ENCODE measurements at regions not wholly inside any gene's neighbourhood (a gene's known extent, or its start where the extent isn't known, plus 50 kb on each side); places are given as distances from the start of the nearest gene placed in this dataset.
"Not testable (repeated sequence)": the region's sequence is repeated elsewhere in the genome, so short reads cannot be mapped to it uniquely, and the experiment has no call there.

DNA sequence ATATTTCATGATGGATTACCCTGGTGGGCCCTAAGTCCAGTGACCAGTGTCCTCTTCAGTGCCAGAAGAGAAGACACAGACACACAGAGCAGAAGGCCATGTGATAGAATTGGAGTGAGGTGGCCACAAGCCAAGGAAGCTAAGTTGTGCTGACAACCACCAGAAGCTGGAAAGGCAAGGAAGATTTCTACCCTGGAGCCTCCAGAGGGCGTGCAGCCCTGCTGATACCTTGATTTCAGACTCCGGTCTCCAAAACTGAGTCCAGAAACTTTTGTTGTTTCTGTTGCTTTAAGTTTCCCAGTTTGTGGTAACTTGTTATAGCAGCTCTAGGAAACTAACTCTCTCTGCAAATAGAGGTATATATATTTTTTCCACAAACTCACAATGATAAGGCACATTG lies 396.6 kb upstream of the ASIC2 start:
- no peak for DNase-seq (ENCODE audit: low read depth in 2 of 2)

DNA sequence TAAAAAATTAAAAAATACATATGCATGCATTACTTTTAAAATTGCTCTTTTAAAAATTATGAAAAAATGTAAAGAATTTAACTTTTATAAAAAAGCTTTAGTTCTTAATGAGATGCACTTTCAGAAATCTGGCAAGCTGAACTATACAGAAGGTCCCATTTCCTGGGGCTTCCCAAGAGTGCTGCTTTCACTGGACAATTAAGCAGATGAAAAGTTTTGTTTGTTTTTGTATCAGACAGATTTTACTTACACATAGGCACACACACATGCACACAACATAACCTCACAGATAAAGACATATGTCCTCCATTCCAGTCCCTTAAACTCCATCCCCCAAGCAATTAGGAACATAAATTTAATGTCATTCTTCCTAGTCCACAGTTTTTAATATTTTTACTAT lies 402.3 kb upstream of the ASIC2 start:
- DNase-seq (ENCODE audit: low read depth in 2 of 2): no peak

GRCh38 chr17:33696102-33696501 lies 403.0 kb upstream of the ASIC2 start:
- no peak for DNase-seq (ENCODE audit: low read depth in 2 of 2)

DNA sequence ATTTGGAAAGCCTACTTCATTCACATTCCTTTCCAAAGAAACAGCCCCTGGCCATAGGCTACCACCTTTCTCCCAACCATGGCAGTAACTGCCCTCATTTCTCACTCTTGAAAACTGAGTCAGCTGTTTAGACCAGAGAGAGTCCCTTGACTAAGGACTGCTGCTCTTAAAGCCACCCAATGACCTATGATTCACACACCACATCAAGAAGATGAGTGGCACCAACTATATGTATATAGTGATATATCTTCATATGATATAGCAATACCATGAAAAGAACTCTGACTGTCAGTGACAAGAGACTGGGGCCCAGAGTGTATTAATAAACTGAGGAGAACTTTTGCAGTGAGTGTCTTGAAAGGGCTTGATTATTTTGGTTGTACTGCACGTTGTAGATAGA lies 404.5 kb upstream of the ASIC2 start:
- DNase-seq (ENCODE audit: low read depth in 2 of 2): no peak

GRCh38 chr17:33701910-33702309 lies 408.8 kb upstream of the ASIC2 start:
- no peak for DNase-seq (ENCODE audit: low read depth in 2 of 2)

- DNase-seq (ENCODE audit: low read depth in 2 of 2): no peak
These were observed 411.8 kb upstream of the ASIC2 start for GRCh38 chr17:33704856-33705255.

DNA sequence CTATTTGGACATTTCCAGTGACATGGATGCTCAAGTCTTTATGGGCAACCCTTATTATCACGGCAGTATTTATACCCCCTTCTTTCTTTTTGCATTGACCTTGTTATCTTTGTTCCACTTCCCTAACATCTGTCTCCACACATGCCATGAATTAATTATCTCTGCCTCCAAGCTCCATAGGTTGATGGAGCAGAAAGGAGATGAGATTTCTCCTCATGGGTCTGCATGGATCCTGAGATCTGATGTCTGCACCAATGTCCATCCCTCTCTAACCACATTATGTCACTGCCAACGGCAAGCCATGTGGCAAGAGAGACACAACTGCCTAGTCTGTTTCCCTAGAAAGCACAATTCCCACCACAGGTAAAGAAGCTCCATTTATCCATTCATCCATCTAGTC lies 416.8 kb upstream of the ASIC2 start:
- DNase-seq (ENCODE audit: low read depth in 2 of 2): no peak

GRCh38 chr17:33712120-33712519 lies 419.0 kb upstream of the ASIC2 start:
- DNase-seq (ENCODE audit: low read depth in 2 of 2): no peak

GRCh38 chr17:33716957-33717356 lies 423.9 kb upstream of the ASIC2 start:
- DNase-seq (ENCODE audit: low read depth in 2 of 2): no peak

DNA sequence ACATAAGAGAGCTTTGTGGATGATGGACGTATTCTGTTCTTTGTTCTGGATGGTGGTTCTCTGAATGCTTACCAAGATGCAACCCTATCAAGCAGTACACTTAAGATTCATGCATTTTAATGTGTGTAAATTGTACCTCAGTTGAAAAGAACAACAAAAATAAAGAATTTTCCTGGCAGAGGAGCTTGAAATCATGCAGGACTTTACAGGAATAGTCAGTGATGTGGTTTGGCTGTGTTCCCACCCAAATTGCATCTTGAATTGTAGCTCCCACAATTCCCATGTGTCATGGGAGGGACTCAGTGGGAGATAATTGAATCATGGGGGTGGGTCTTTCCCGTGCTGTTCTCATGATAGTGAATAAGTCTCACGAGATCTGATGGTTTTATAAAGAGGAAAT lies 430.6 kb upstream of the ASIC2 start:
- DNase-seq (ENCODE audit: low read depth in 2 of 2): not testable (repeated sequence)

- peak in 1 of 2 donors; percentile 3 for DNase-seq (ENCODE audit: low read depth in 2 of 2)
These were observed 432.7 kb upstream of the ASIC2 start for GRCh38 chr17:33725675-33726271.

DNA sequence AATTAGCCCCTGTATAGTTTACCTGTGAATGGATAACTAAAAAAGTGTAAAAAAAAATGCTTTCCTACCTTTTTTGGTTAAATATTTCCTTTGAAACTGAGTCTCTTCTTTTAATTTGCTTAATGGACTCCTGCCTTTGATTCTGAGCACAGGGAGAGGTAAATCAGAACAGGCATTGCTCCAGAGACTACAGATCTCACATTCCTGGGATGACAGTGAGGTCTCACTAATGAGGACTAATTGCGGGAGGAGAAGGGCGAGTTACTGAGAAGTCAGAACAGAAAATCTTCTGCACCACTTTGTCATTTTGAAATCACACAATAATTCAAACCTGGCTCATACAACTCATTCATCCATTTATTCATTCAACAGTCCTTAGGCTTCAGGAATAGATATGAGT lies 437.0 kb upstream of the ASIC2 start:
- no peak for DNase-seq (ENCODE audit: low read depth in 2 of 2)

- no peak for DNase-seq (ENCODE audit: low read depth in 2 of 2)
These were observed 439.0 kb upstream of the ASIC2 start for GRCh38 chr17:33732116-33732515.

GRCh38 chr17:33739714-33740113 lies 446.6 kb upstream of the ASIC2 start:
- no peak for DNase-seq (ENCODE audit: low read depth in 2 of 2)

- DNase-seq (ENCODE audit: low read depth in 2 of 2): no peak
These were observed 452.1 kb upstream of the ASIC2 start for GRCh38 chr17:33745047-33745760.

GRCh38 chr17:33749171-33749570 lies 456.1 kb upstream of the ASIC2 start:
- no peak for DNase-seq (ENCODE audit: low read depth in 2 of 2)

GRCh38 chr17:33750943-33751701 lies 458.0 kb upstream of the ASIC2 start:
- DNase-seq (ENCODE audit: low read depth in 2 of 2): peak; percentile 2 to 17

- DNase-seq (ENCODE audit: low read depth in 2 of 2): no peak
These were observed 458.6 kb upstream of the ASIC2 start for GRCh38 chr17:33751702-33752065.

- DNase-seq (ENCODE audit: low read depth in 2 of 2): no peak
These were observed 460.4 kb upstream of the ASIC2 start for GRCh38 chr17:33753452-33753851.

- DNase-seq (ENCODE audit: low read depth in 2 of 2): no peak
These were observed 462.9 kb upstream of the ASIC2 start for GRCh38 chr17:33756021-33756420.

DNA sequence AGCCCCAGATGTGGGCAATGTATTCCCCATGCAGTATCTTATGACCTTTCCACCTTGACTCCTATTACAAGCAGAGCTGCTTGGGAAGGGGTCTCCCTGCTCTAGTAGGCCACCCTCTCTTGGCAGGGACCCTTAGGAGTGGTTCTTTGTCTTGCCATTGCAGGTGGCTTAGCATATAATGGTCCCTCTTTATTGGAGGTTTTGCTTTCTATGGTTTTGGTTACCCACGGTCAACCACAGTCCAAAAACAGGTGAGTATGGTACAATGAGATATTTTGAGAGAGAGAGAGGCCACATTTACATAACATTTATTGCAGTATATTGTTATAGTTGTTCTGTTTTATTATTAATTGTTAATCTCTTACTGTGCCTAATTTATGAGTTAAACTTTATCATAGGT lies 472.8 kb upstream of the ASIC2 start:
- no peak for DNase-seq (ENCODE audit: low read depth in 2 of 2)

- no peak for DNase-seq (ENCODE audit: low read depth in 2 of 2)
These were observed 473.6 kb upstream of the ASIC2 start for GRCh38 chr17:33766721-33767120.

DNA sequence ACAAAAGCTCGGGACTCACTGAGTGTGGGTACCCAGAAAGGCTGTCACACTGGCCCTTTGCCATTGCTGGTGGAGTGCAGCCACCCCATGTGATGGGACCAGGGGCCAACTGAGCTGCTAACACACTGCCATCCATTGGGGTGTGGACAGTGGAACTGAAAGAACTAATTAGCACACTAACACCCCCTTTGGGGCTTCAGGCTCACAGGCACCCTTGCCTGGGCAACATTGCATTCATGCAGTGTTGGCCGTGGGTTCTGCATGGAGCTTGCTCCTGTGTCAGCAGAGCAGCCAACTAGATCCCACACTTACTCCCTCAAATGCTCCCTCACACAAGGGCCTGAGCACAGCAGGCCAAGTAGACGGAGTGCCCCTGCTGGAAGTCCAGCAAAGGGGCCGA lies 476.0 kb upstream of the ASIC2 start:
- DNase-seq (ENCODE audit: low read depth in 2 of 2): no peak

Measured in stimulated activated CD8-positive, alpha-beta memory T cell treated with anti-CD3 and anti-CD28 coated beads, Interleukin-15, amount 100 ng/mL, for 48 hours (primary cell).